H1 (cell line): ENCODE measurements at regions not wholly inside any gene's neighbourhood (a gene's known extent, or its start where the extent isn't known, plus 50 kb on each side); places are given as distances from the start of the nearest gene placed in this dataset.

ENCODE experiments used
- CTCF ChIA-PET: fragments of 300-600 bp; sonication (Branson Sonifier 250); formaldehyde crosslinking; loops from one replicate; lab custom pipeline; 2021; ENCODE audit not compliant: partially characterized antibody; lab: Charles Lee
- POLR2A ChIA-PET: fragments of 300-600 bp; sonication (Branson Sonifier 250); formaldehyde crosslinking; loops from one replicate; lab custom pipeline; 2021; ENCODE audit warnings: inconsistent platforms; ENCODE audit not compliant: partially characterized antibody; lab: Charles Lee
- DNase-seq, 2 experiments: peaks; one replicate each; pipeline versions ENCODE4 v3.0.0 to v3.0.0-alpha.2; 2010 to 2022; ENCODE audit warnings: low spot score in 2 of 2, low read depth in 1 of 2, mixed read lengths in 1 of 2
- FAIRE-seq: peaks from 2 replicates; lab custom pipeline; 2011; peaks lifted over from hg19 to GRCh38; lab: Jason Lieb, UNC
- H2AFZ ChIP-seq: 2 replicates; pipeline ENCODE4 v1.8.1; 2012; ENCODE audit warnings: low read length, inconsistent platforms
- H2AK5ac ChIP-seq: 2 replicates; pipeline ENCODE4 v1.6.1; 2013; ENCODE audit warnings: low read depth, low read length
- H2BK120ac ChIP-seq: replicated peaks from 2 replicates; pipeline ENCODE3; 2013; ENCODE audit warnings: low read depth, low read length, inconsistent platforms
- H2BK12ac ChIP-seq: 2 replicates; pipeline ENCODE4 v1.6.1; 2013; ENCODE audit warnings: low read depth, low read length
- H2BK15ac ChIP-seq: 2 replicates; pipeline ENCODE4 v1.6.1; 2013; ENCODE audit warnings: low read length
- H2BK20ac ChIP-seq: 2 replicates; pipeline ENCODE4 v1.6.1; 2013; ENCODE audit warnings: low read length
- H2BK5ac ChIP-seq: 2 replicates; pipeline ENCODE4 v1.6.1; 2013; ENCODE audit warnings: low read depth, low read length
- H3K14ac ChIP-seq: 2 replicates; pipeline ENCODE4 v1.6.1; 2013; ENCODE audit warnings: inconsistent platforms; ENCODE audit not compliant: insufficient read length
- H3K18ac ChIP-seq: 2 replicates; pipeline ENCODE4 v1.6.1; 2013; ENCODE audit warnings: low read length; ENCODE audit errors: extremely low read depth
- H3K23ac ChIP-seq: 2 replicates; pipeline ENCODE4 v1.6.1; 2013; ENCODE audit warnings: inconsistent platforms; ENCODE audit not compliant: insufficient read length
- H3K23me2 ChIP-seq: 2 replicates; pipeline ENCODE4 v1.6.1; 2013; ENCODE audit warnings: low read depth, low read length
- H3K27ac ChIP-seq: 2 replicates; pipeline ENCODE4 v1.6.1; 2011; ENCODE audit warnings: low read depth, low read length, inconsistent platforms
- H3K27me3 ChIP-seq, 4 experiments: replicated peaks in 1 of 4; 1 replicate in 1 of 4; 2 replicates in 3 of 4; pipeline versions ENCODE4 v1.6.1 to v1.8.1; 2011 to 2013; ENCODE audit warnings: low read length in 3 of 4, mild to moderate bottlenecking in 3 of 4, inconsistent platforms in 2 of 4, mixed read lengths in 2 of 4, moderate library complexity in 1 of 4; ENCODE audit not compliant: control insufficient read depth in 3 of 4, insufficient read depth in 3 of 4; ENCODE audit errors: extremely low read depth in 1 of 4
- H3K36me3 ChIP-seq, 4 experiments: 2 replicates each; pipeline versions ENCODE4 v1.6.1 to v1.8.1; 2011 to 2013; ENCODE audit warnings: mild to moderate bottlenecking in 4 of 4, low read length in 3 of 4, moderate library complexity in 2 of 4, control low read depth in 1 of 4, inconsistent platforms in 1 of 4; ENCODE audit not compliant: insufficient read depth in 4 of 4, control insufficient read depth in 2 of 4
- H3K4ac ChIP-seq: replicated peaks from 2 replicates; pipeline ENCODE3; 2013; ENCODE audit warnings: low read length, low read depth, mixed read lengths, inconsistent platforms; ENCODE audit not compliant: insufficient read length
- H3K4me1 ChIP-seq, 4 experiments: replicated peaks in 1 of 4; 1 replicate in 1 of 4; 2 replicates in 3 of 4; pipeline versions ENCODE4 v1.6.1 to v1.8.1; 2011 to 2013; ENCODE audit warnings: low read length in 3 of 4, inconsistent platforms in 2 of 4, mixed read lengths in 1 of 4; ENCODE audit not compliant: insufficient read depth in 4 of 4, control insufficient read depth in 3 of 4
- H3K4me2 ChIP-seq, 2 experiments: 2 replicates each; pipeline versions ENCODE4 v1.6.1 to v1.8.1; 2011 to 2013; ENCODE audit warnings: low read depth in 2 of 2, low read length in 2 of 2, control low read depth in 1 of 2, inconsistent platforms in 1 of 2, mild to moderate bottlenecking in 1 of 2; ENCODE audit not compliant: insufficient read depth in 1 of 2
- H3K4me3 ChIP-seq, 4 experiments: fragments of 200-600, 300-600 bp in 1 of 4; sonication (generic), shearing (Covaris generic), sonication (Bioruptor Twin) in 1 of 4; 2 replicates each; pipeline versions ENCODE4 v1.5.1 to v1.8.1; 2011 to 2016; ENCODE audit warnings: low read length in 4 of 4, low read depth in 3 of 4, control low read depth in 2 of 4, inconsistent platforms in 2 of 4, mild to moderate bottlenecking in 2 of 4, mixed read lengths in 1 of 4, moderate library complexity in 1 of 4; ENCODE audit not compliant: insufficient read depth in 2 of 4; ENCODE audit errors: extremely low read depth in 1 of 4
- H3K56ac ChIP-seq: replicated peaks from 2 replicates; pipeline ENCODE3; 2013; ENCODE audit warnings: low read depth, mild to moderate bottlenecking, mixed read lengths, low read length, inconsistent platforms; ENCODE audit not compliant: insufficient read length
- H3K79me1 ChIP-seq: 2 replicates; pipeline ENCODE4 v1.6.1; 2013; ENCODE audit warnings: low read depth, low read length, control low read depth
- H3K79me2 ChIP-seq, 2 experiments: 2 replicates each; pipeline versions ENCODE4 v1.6.1 to v1.8.1; 2012 to 2013; ENCODE audit warnings: low read length in 2 of 2, mild to moderate bottlenecking in 2 of 2, inconsistent platforms in 1 of 2; ENCODE audit not compliant: insufficient read depth in 2 of 2, control insufficient read depth in 1 of 2
- H3K9ac ChIP-seq, 4 experiments: replicated peaks in 1 of 4; 1 replicate in 1 of 4; 2 replicates in 3 of 4; pipeline versions ENCODE4 v1.6.1 to v1.8.1; 2011 to 2013; ENCODE audit warnings: low read depth in 3 of 4, low read length in 3 of 4, control low read depth in 2 of 4, mild to moderate bottlenecking in 2 of 4, moderate library complexity in 2 of 4, inconsistent platforms in 1 of 4; ENCODE audit errors: extremely low read depth in 1 of 4
- H3K9me3 ChIP-seq, 2 experiments: 2 replicates each; pipeline versions ENCODE4 v1.6.1 to v1.8.1; 2012 to 2013; ENCODE audit warnings: mild to moderate bottlenecking in 2 of 2, moderate library complexity in 2 of 2, control low read depth in 1 of 2, inconsistent platforms in 1 of 2, low read depth in 1 of 2, low read length in 1 of 2, mixed read lengths in 1 of 2; ENCODE audit not compliant: insufficient read depth in 2 of 2
- H4K20me1 ChIP-seq, 2 experiments: replicated peaks in 1 of 2; 2 replicates each; pipeline versions ENCODE3 to v1.8.1; 2011 to 2013; ENCODE audit warnings: inconsistent platforms in 2 of 2, low read length in 2 of 2, mild to moderate bottlenecking in 1 of 2; ENCODE audit not compliant: insufficient read depth in 2 of 2, control insufficient read depth in 1 of 2
- H4K5ac ChIP-seq: 2 replicates; pipeline ENCODE4 v1.6.1; 2013; ENCODE audit warnings: low read length, low read depth, mixed read lengths, inconsistent platforms; ENCODE audit not compliant: insufficient read length
- H4K8ac ChIP-seq: 2 replicates; pipeline ENCODE4 v1.8.0; 2013; ENCODE audit warnings: mild to moderate bottlenecking, moderate library complexity, low read length, inconsistent platforms; ENCODE audit not compliant: insufficient read depth; ENCODE audit errors: extremely low read depth
- H4K91ac ChIP-seq: replicated peaks from 2 replicates; pipeline ENCODE3; 2013; ENCODE audit warnings: low read length, mixed read lengths, inconsistent platforms; ENCODE audit not compliant: insufficient read length
- BRCA1 ChIP-seq: IDR thresholded peaks from 2 replicates; pipeline ENCODE4 v1.6.1; 2012; ENCODE audit warnings: low read depth, low read length, improper control_type of control experiment
- FOSL1 ChIP-seq: IDR thresholded peaks from 2 replicates; pipeline ENCODE4 v1.6.1; 2011; ENCODE audit warnings: mild to moderate bottlenecking, low read depth, low read length, moderate library complexity; ENCODE audit not compliant: insufficient read depth
- HDAC2 ChIP-seq, 2 experiments: fragments of 300-600 bp in 1 of 2; sonication (generic) in 1 of 2; IDR thresholded peaks; 2 replicates each; pipeline ENCODE4 v1.6.1; 2011 to 2012; ENCODE audit warnings: low read depth in 2 of 2, low read length in 2 of 2, mild to moderate bottlenecking in 2 of 2, moderate library complexity in 2 of 2, borderline replicate concordance in 1 of 2, inconsistent platforms in 1 of 2
- KDM5A ChIP-seq: fragments of 200-600 bp; IDR thresholded peaks from 2 replicates; pipeline ENCODE4 v1.7.1; 2012; ENCODE audit warnings: mild to moderate bottlenecking, low read length, inconsistent platforms, mixed read lengths
- POU5F1 ChIP-seq: IDR thresholded peaks from 2 replicates; pipeline ENCODE4 v1.6.1; 2011; ENCODE audit warnings: low read depth, mild to moderate bottlenecking, low read length, moderate library complexity
- RFX5 ChIP-seq: IDR thresholded peaks from 2 replicates; pipeline ENCODE4 v1.6.1; 2011; ENCODE audit warnings: low read depth, low read length, improper control_type of control experiment, borderline replicate concordance
- WGBS, 2 experiments: shearing (Covaris generic) in 1 of 2; methylation state at CpG; one replicate each; pipeline versions ENCODE4 v1.1.6 to v1.1.7; 2013 to 2015; ENCODE audit warnings: low lambda C conversion rate in 2 of 2, mixed read lengths in 2 of 2, inconsistent platforms in 1 of 2, low coverage in 1 of 2, missing lambda C conversion rate in 1 of 2; ENCODE audit not compliant: insufficient replicate concordance in 2 of 2, insufficient coverage in 1 of 2, insufficient read length in 1 of 2; ENCODE audit errors: extremely low coverage in 1 of 2, missing lambda C conversion rate in 1 of 2; 5-methylcytosine and 5-hydroxymethylcytosine counted together
- TF ChIP-seq, protein P1 (sequence below): IDR thresholded peaks from 2 replicates; pipeline ENCODE4 v1.6.1; 2012; ENCODE audit warnings: inconsistent platforms

DNA sequence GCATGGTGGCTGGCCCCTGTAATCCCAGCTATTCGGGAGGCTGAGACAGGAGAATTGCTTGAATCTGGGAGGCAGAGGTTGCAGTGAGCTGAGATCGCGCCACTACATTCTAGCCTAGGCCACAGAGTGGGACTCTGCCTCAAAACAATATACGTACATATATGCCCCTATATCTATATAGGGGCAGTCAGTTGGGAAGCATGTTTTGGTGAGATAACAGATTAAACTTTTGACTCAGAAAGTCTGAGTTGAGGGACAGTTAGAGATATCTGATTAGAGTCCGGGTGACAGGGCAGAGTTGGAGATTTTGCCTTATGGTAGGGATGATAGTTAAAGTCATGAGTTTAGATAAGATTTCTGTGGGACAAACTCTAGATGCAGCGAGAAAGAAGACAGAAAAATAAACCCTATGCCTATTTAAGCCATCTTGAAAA is 71.8 kb upstream of the ALDH1A1 start:
- WGBS, 2 experiments: 93% methylated on average over 5 of the region's 6 CpGs; no CpG with 5 or more reads in 1 of the 2 experiments
- no peaks in the 10 kb centered on the region for H3K9me3 ChIP-seq
- H2BK5ac ChIP-seq: no peak overlapping the region
- POLR2A ChIA-PET: no interaction called here
- H4K8ac ChIP-seq: no peak overlapping the region
- no peak overlapping the region for H3K23ac ChIP-seq
- no peak overlapping the region for H4K5ac ChIP-seq
- DNase-seq (no peak), FAIRE-seq (no peak)
- no peak overlapping the region for H3K9ac ChIP-seq
- no peak overlapping the region for H2BK12ac ChIP-seq
- H3K27me3 ChIP-seq: no peaks in the 10 kb centered on the region
- no peak overlapping the region for H3K56ac ChIP-seq
- no peaks in the 10 kb centered on the region for H3K36me3 ChIP-seq
- H3K4me3 ChIP-seq: no peak overlapping the region
- H3K4me1 ChIP-seq: no peaks in the 10 kb centered on the region
- H3K79me1 ChIP-seq: no peaks in the 10 kb centered on the region
- H2BK15ac ChIP-seq: no peak overlapping the region
- H3K23me2 ChIP-seq: no peaks in the 10 kb centered on the region
- no peaks in the 10 kb centered on the region for H4K20me1 ChIP-seq
- H3K14ac ChIP-seq: no peak overlapping the region
- no peak overlapping the region for H3K4me2 ChIP-seq
- CTCF ChIA-PET: interaction anchor here (0.6 to 0.9 kb wide), 3 partner anchors 16 to 1217 kb away, joined by 3 to 4 read pairs (median 4); no protein-coding TSS in a partner anchor
- no peak overlapping the region for H3K4ac ChIP-seq
- H3K79me2 ChIP-seq: no peaks in the 10 kb centered on the region
- H2BK120ac ChIP-seq: no peak overlapping the region
- no peak overlapping the region for H2BK20ac ChIP-seq
- H4K91ac ChIP-seq: no peak overlapping the region
- H3K27ac ChIP-seq: no peak overlapping the region
- no peak overlapping the region for H3K18ac ChIP-seq
- no peak overlapping the region for H2AFZ ChIP-seq
- H2AK5ac ChIP-seq: no peak overlapping the region
- TF ChIP-seq HDAC2 (IDR thresholded peaks at IDR 0.05; ENCODE audit: borderline replicate concordance in 1 of 2, low read depth in 2 of 2, low read length in 2 of 2) (no peak), BRCA1 (no peak), POU5F1 (no peak), FOSL1 (no peak), RFX5 (no peak), KDM5A (no peak)
- TF ChIP-seq, protein P1, sequence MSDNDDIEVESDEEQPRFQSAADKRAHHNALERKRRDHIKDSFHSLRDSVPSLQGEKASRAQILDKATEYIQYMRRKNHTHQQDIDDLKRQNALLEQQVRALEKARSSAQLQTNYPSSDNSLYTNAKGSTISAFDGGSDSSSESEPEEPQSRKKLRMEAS: no peak
